HCT116 (cell line): ENCODE measurements at regions not wholly inside any gene's neighbourhood (a gene's known extent, or its start where the extent isn't known, plus 50 kb on each side); places are given as distances from the start of the nearest gene placed in this dataset.
"Not testable (repeated sequence)": the region's sequence is repeated elsewhere in the genome, so short reads cannot be mapped to it uniquely, and the experiment has no call there.

Experiments
- ATAC-seq: fragments of 200-7000 bp; cut with Tn5 transposase; 2 replicates; pipeline ENCODE4 v1.9.1; 2020; ENCODE audit warnings: mild to moderate bottlenecking, moderate library complexity
- BruUV-seq: library from RNA; stranded (reverse); fragments of 400-500 nt; replicated peaks from 2 replicates; lab custom pipeline; 2021; lab: Mats Ljungman, UMichigan
- CTCF ChIA-PET: fragments of 300-600 bp; sonication (Branson Sonifier 250); formaldehyde crosslinking; loops from one replicate; lab custom pipeline; 2021; ENCODE audit warnings: antibody characterized with exemption; lab: Charles Lee
- POLR2A ChIA-PET: fragments of 300-600, 350-600 bp; sonication (Branson Sonifier 250); formaldehyde crosslinking; loops from one replicate; lab custom pipeline; 2021; ENCODE audit warnings: antibody characterized with exemption; lab: Charles Lee
- RAD21 ChIA-PET, 2 experiments: fragments of 300-600 bp; sonication (Branson Sonifier 250); formaldehyde crosslinking; loops; one replicate each; lab custom pipeline; 2023; ENCODE audit warnings: low total read pairs in 2 of 2; ENCODE audit not compliant: uncharacterized antibody in 2 of 2, unreplicated experiment in 2 of 2, low non-redundant PET in 1 of 2; lab: Charles Lee
- DNase-seq: peaks from one replicate; pipeline ENCODE4 v3.0.0-alpha.2; 2010; ENCODE audit warnings: low read depth, low spot score
- H2AFZ ChIP-seq: fragments of 200-600 bp; shearing (Covaris generic), sonication (generic); 2 replicates; pipeline ENCODE4 v1.6.1; 2017; ENCODE audit warnings: low read depth, mixed run types, mixed read lengths, antibody characterized with exemption, low read length; ENCODE audit not compliant: poor library complexity, severe bottlenecking
- H3K27ac ChIP-seq: 2 replicates; pipeline ENCODE4 v1.5.1; 2012; ENCODE audit warnings: low read depth, low read length
- H3K27me3 ChIP-seq: fragments of 200-600 bp; sonication (generic); 2 replicates; pipeline ENCODE4 v1.6.1; 2016; ENCODE audit warnings: mixed run types, low read length, mixed read lengths; ENCODE audit not compliant: insufficient read depth
- H3K36me3 ChIP-seq, 2 experiments: fragments of 200-500 bp in 1 of 2; fragments of 200-600 bp in 1 of 2; sonication (Bioruptor generic) in 1 of 2; sonication (generic) in 1 of 2; 2 replicates each; pipeline versions ENCODE4 v1.5.1 to v1.6.1; 2014 to 2016; ENCODE audit warnings: low read length in 2 of 2, inconsistent platforms in 1 of 2, mixed read lengths in 1 of 2, mixed run types in 1 of 2; ENCODE audit not compliant: insufficient read depth in 2 of 2, control insufficient read depth in 1 of 2
- H3K4me1 ChIP-seq, 2 experiments: fragments of 200-600 bp in 1 of 2; sonication (generic) in 1 of 2; 2 replicates each; pipeline versions ENCODE4 v1.5.1 to v1.6.1; 2012 to 2017; ENCODE audit warnings: low read length in 2 of 2, inconsistent platforms in 1 of 2, mild to moderate bottlenecking in 1 of 2, mixed read lengths in 1 of 2, mixed run types in 1 of 2, moderate library complexity in 1 of 2; ENCODE audit not compliant: insufficient read depth in 2 of 2, control insufficient read depth in 1 of 2
- H3K4me2 ChIP-seq: fragments of 200-600 bp; sonication (generic); 2 replicates; pipeline ENCODE4 v1.6.1; 2017; ENCODE audit warnings: mixed run types, low read length, mixed read lengths
- H3K4me3 ChIP-seq, 2 experiments: fragments of 200-600 bp in 1 of 2; sonication (generic) in 1 of 2; replicated peaks in 1 of 2; 2 replicates each; pipeline ENCODE4 v1.5.1; 2011 to 2016; ENCODE audit warnings: low read length in 2 of 2, control low read depth in 1 of 2, low read depth in 1 of 2, mild to moderate bottlenecking in 1 of 2, mixed read lengths in 1 of 2, mixed run types in 1 of 2
- H3K79me2 ChIP-seq: fragments of 200-600 bp; sonication (generic); 2 replicates; pipeline ENCODE4 v1.6.1; 2017; ENCODE audit warnings: mild to moderate bottlenecking, mixed run types, low read length, moderate library complexity, mixed read lengths; ENCODE audit not compliant: insufficient read depth
- H3K9ac ChIP-seq: fragments of 200-600 bp; sonication (generic); 2 replicates; pipeline ENCODE4 v1.6.1; 2016; ENCODE audit warnings: low read length, mixed read lengths
- H3K9me2 ChIP-seq: fragments of 200-600 bp; sonication (generic), shearing (Covaris generic); 2 replicates; pipeline ENCODE4 v1.6.1; 2017; ENCODE audit warnings: mixed run types, mild to moderate bottlenecking, moderate library complexity; ENCODE audit not compliant: insufficient read depth
- H3K9me3 ChIP-seq, 2 experiments: fragments of 200-500 bp in 1 of 2; fragments of 200-600 bp in 1 of 2; sonication (Bioruptor generic) in 1 of 2; sonication (generic) in 1 of 2; 2 replicates each; pipeline ENCODE4 v1.6.1; 2014 to 2017; ENCODE audit warnings: low read length in 2 of 2, mixed read lengths in 2 of 2, inconsistent platforms in 1 of 2, low read depth in 1 of 2, mild to moderate bottlenecking in 1 of 2, mixed run types in 1 of 2, moderate library complexity in 1 of 2; ENCODE audit not compliant: control insufficient read depth in 1 of 2, insufficient read depth in 1 of 2
- H4K20me1 ChIP-seq: fragments of 200-600 bp; sonication (generic), shearing (Covaris generic); 2 replicates; pipeline ENCODE4 v1.6.1; 2017; ENCODE audit warnings: mixed run types, mild to moderate bottlenecking, moderate library complexity; ENCODE audit not compliant: insufficient read depth
- ATF3 ChIP-seq: IDR thresholded peaks from 2 replicates; pipeline ENCODE4 v1.6.1; 2012
- CBX3 ChIP-seq: IDR thresholded peaks from 2 replicates; pipeline ENCODE4 v1.6.1; 2012; ENCODE audit warnings: low read depth
- CEBPB ChIP-seq: IDR thresholded peaks from 2 replicates; pipeline ENCODE4 v1.6.1; 2012; ENCODE audit warnings: low read depth
- ELF1 ChIP-seq: IDR thresholded peaks from 2 replicates; pipeline ENCODE4 v1.6.1; 2012; ENCODE audit warnings: low read depth, borderline replicate concordance
- EZH2 ChIP-seq: fragments of 200-600 bp; sonication (generic); IDR thresholded peaks from 2 replicates; pipeline ENCODE4 v1.6.1; 2017; ENCODE audit warnings: antibody characterized with exemption, mixed run types
- FOSL1 ChIP-seq: IDR thresholded peaks from 2 replicates; pipeline ENCODE4 v1.6.1; 2012; ENCODE audit warnings: low read depth
- JUND ChIP-seq: IDR thresholded peaks from 2 replicates; pipeline ENCODE4 v1.6.1; 2012
- POLR2A ChIP-seq: IDR thresholded peaks from 2 replicates; pipeline ENCODE4 v1.7.0; 2011; ENCODE audit warnings: borderline replicate concordance; ENCODE audit not compliant: insufficient read depth, insufficient read length; ENCODE audit errors: extremely low read depth
- RAD21 ChIP-seq: IDR thresholded peaks from 2 replicates; pipeline ENCODE4 v1.6.1; 2012; ENCODE audit warnings: low read depth, mild to moderate bottlenecking
- SIN3A ChIP-seq: IDR thresholded peaks from 2 replicates; pipeline ENCODE4 v1.6.1; 2012; ENCODE audit warnings: low read depth
- SP1 ChIP-seq: IDR thresholded peaks from 2 replicates; pipeline ENCODE4 v1.6.1; 2012; ENCODE audit warnings: low read depth
- SRF ChIP-seq: IDR thresholded peaks from 2 replicates; pipeline ENCODE4 v1.6.1; 2012; ENCODE audit warnings: low read depth
- YY1 ChIP-seq: IDR thresholded peaks from 2 replicates; pipeline ENCODE4 v1.6.1; 2011; ENCODE audit warnings: low read length, low read depth, moderate library complexity, mild to moderate bottlenecking; ENCODE audit not compliant: insufficient replicate concordance; ENCODE audit errors: extremely low read depth
- ZFX ChIP-seq: fragments of 450-650 bp; IDR thresholded peaks from 2 replicates; pipeline ENCODE4 v1.6.1; 2017
- intact Hi-C: fragments of 100-400 bp; cut with micrococcal nuclease; formaldehyde crosslinking; loops from 2 replicates; pipeline ENCODE4 v1.10.0; 2022

GRCh38 chr2:84170979-84171378, 288.1 kb downstream of the SUCLG1 start:
- ChIA-PET RAD21 (no interaction called here), CTCF (no interaction called here), POLR2A (no interaction called here)
- TF ChIP-seq SIN3A (no peak), SP1 (no peak), SRF (no peak), CEBPB (no peak), YY1 (no peak), POLR2A (no peak), JUND (no peak), ELF1 (no peak), FOSL1 (no peak), EZH2 (no peak), CBX3 (no peak), ZFX (no peak), RAD21 (no peak)
- Histone ChIP-seq H3K9me3 (no peaks in the 10 kb centered on the region), H3K36me3 (no peaks in the 10 kb centered on the region), H3K27ac (no peak overlapping the region), H3K27me3 (no peaks in the 10 kb centered on the region), H3K4me3 (no peak overlapping the region), H3K9me2 (no peaks in the 10 kb centered on the region), H3K4me2 (no peak overlapping the region), H3K9ac (no peak overlapping the region), H3K4me1 (no peaks in the 10 kb centered on the region), H2AFZ (no peak overlapping the region), H3K79me2 (no peaks in the 10 kb centered on the region), H4K20me1 (no peaks in the 10 kb centered on the region)
- DNase-seq, result no peak
- no peak for ATAC-seq
- intact Hi-C loops, result no loop called here
- BruUV-seq, result no TSS peak

- intact Hi-C loops, result no loop called here
- no peak overlapping the region for H2AFZ ChIP-seq
- H3K4me1 ChIP-seq, result no peaks in the 10 kb centered on the region
- ATAC-seq (no peak), DNase-seq (no peak)
- no TSS peak for BruUV-seq
- no peak overlapping the region for H3K4me3 ChIP-seq
- CTCF ChIA-PET, result no interaction called here
- no peaks in the 10 kb centered on the region for H3K9me2 ChIP-seq
- no peaks in the 10 kb centered on the region for H3K27me3 ChIP-seq
- H3K9me3 ChIP-seq, result no peaks in the 10 kb centered on the region
- H3K27ac ChIP-seq, result no peak overlapping the region
- H3K79me2 ChIP-seq, result no peaks in the 10 kb centered on the region
- H3K4me2 ChIP-seq, result no peak overlapping the region
- no peaks in the 10 kb centered on the region for H3K36me3 ChIP-seq
- RAD21 ChIA-PET, result no interaction called here
- H4K20me1 ChIP-seq, result no peaks in the 10 kb centered on the region
- H3K9ac ChIP-seq, result no peak overlapping the region
- POLR2A ChIA-PET, result no interaction called here
- TF ChIP-seq YY1 (no peak), ATF3 (no peak)
Measured at GRCh38 chr2:84169871-84170270, 289.2 kb downstream of the SUCLG1 start.

GRCh38 chr2:84168552-84168951, 290.5 kb downstream of the SUCLG1 start:
- intact Hi-C loops, result not testable (repeated sequence)

More at GRCh38 chr2:84168552-84168951, 290.5 kb downstream of the SUCLG1 start:
- H3K4me3 ChIP-seq, ATAC-seq, RAD21 ChIA-PET, H3K27me3 ChIP-seq, H3K4me1 ChIP-seq, DNase-seq, H4K20me1 ChIP-seq, H3K4me2 ChIP-seq, H3K9ac ChIP-seq, H2AFZ ChIP-seq, H3K9me2 ChIP-seq, H3K36me3 ChIP-seq, H3K27ac ChIP-seq, POLR2A ChIA-PET, H3K9me3 ChIP-seq, BruUV-seq, H3K79me2 ChIP-seq, CTCF ChIA-PET: not testable (repeated sequence)
